Stimulated activated CD4-positive, alpha-beta T cell treated with anti-CD3 and anti-CD28 coated beads, TNF-alpha, amount 100 ng/mL, for 48 hours (primary cell): ENCODE measurements at regions not wholly inside any gene's neighbourhood (a gene's known extent, or its start where the extent isn't known, plus 50 kb on each side); places are given as distances from the start of the nearest gene placed in this dataset.

Source experiments
- DNase-seq, 3 donors: peaks; one replicate each; pipeline ENCODE4 v3.0.0-alpha.2; 2020; ENCODE audit warnings: low read depth in 3 of 3

DNA sequence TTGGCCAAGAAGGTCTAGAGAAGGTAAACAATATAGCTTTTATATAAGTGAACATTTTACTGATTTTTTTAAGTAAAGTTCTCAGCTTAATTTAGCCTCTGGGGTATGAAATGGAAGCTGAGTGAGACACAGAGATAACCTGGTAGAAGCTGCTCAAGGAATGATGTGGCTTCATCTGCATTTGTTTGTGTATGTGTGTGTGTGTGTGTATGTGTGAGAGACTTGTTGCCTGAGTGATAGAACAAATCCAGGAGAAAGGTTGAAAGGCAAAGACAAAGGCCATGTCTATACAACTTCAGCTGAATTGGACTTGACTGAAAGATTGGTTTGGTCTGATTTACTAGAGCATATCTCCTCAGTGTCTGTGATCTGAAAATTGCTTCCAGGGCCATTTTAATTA is 63.6 kb downstream of the PCDH7 start:
- DNase-seq = no peak

DNA sequence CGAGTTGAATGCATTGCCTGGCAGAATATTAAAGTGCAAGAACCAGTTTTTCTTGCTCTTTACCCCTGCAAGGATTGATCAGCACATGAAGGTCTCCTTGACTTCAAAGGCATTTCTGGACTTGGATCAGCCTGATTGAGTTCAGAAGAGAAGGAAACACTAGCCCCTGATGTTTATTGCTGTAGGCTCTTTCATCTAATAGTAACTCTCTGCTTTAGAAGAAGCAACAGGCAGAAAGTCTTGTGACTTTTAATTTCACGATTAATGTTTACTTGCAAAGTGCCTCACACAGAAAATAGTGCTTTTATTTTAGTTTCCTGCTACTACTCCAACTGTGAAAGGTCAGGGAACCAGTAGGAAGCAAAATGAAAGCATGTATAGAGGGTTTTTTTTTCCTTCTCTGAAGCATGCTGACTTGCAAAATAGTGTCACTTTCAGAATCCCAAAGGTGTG is 69.1 kb downstream of the PCDH7 start:
- no peak for DNase-seq

- no peak for DNase-seq
Measured at GRCh38 chr4:30790123-30790522, 70.0 kb downstream of the PCDH7 start.

DNA sequence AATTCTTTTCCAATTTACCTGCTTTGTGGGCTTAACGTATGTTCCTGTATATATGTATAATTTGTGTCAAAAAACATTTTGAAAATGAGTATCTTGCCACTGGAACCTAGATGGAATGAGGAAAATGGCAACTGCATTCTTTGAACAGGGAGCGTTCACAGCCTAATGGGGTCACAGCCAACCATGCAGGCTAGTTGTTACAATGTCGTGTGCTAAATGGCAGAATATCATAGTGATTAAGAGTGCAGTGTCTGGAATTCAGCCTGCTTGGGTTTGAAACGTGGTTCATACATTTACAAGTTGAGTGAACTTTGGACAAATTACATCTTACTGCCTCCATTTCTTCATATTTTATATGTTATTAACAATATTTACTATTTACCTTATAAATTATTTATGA is 70.8 kb downstream of the PCDH7 start:
- DNase-seq = no peak

- no peak for DNase-seq
Measured at GRCh38 chr4:30792601-30793000, 72.4 kb downstream of the PCDH7 start.

- no peak for DNase-seq
Measured at GRCh38 chr4:30801876-30802275, 81.7 kb downstream of the PCDH7 start.

GRCh38 chr4:30802622-30803323 is 82.6 kb downstream of the PCDH7 start:
- DNase-seq = no peak

DNA sequence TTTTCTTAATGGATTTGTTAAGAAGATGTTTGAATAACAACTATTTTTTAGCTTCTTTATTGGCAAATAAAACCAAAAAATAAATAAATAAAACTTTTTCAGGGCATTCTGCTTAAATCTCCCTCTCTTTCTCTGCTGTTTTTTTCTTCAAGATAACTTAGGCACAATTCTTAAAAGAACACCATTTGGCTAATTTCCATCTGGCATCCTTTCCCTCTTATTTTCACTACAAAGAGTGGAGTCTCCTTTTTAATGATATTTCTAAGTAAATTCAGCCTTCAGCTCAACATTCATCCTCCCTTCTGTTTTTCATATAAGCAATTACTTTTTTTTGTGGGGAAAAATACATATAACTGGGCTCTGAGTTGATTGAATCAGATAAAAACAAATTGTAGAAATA is 88.1 kb downstream of the PCDH7 start:
- DNase-seq = no peak

DNA sequence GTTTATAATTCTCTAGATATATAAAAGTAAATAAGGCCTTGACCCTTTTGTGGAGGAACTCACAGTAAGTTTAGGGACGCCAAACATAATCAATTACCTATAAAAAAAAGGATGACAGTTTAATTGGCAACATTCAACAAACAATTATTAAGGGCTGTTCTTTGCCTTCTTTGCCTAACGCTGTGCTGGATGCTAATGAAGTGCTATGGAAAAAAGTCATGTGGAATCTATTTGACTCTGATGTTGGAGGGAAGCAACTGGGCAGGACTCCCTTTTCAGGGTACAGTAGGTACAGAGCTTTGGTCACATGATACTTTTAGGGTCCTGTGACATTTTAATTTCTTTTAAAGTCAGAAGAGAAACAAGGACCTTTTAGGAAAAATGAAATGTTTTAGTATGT is 91.1 kb downstream of the PCDH7 start:
- DNase-seq = no peak

- DNase-seq = no peak
Measured at GRCh38 chr4:30815685-30816084, 95.5 kb downstream of the PCDH7 start.

- DNase-seq = no peak
Measured at GRCh38 chr4:30817447-30817846, 97.3 kb downstream of the PCDH7 start.

- no peak for DNase-seq
Measured at GRCh38 chr4:30818541-30818940, 98.4 kb downstream of the PCDH7 start.

- DNase-seq = no peak
Measured at GRCh38 chr4:30821275-30821674, 101.1 kb downstream of the PCDH7 start.

GRCh38 chr4:30821859-30822612 is 101.9 kb downstream of the PCDH7 start:
- DNase-seq = no peak

DNA sequence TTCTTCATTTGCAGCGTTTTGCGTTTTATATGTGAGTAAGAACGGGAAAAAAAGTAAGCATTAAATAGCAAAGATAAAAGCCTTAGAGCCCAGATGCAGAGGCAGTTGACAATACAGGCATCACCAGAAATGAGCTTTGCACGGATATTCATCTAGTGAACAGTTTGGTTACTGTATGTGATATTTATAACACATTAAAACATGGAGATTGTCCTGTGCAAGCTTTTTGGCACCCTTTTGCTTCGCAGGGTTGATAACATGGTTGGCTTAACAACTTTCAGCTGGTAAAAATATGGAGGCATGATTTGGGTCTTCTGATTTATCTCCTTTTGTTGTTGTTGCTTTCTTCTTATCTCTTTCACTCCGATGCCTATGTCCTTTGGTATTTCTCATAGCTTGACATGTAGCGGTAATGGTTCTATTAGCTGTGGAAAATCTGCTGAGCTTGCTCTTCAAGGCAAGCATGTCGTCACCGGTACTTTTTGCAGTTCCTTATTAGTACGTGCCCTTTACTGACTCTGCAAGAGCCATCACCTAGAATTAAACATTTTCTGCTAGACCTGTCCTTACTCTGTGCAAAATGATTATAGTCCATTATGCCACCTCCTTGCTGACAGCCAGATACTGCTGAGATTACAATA is 102.9 kb downstream of the PCDH7 start:
- no peak for DNase-seq

DNA sequence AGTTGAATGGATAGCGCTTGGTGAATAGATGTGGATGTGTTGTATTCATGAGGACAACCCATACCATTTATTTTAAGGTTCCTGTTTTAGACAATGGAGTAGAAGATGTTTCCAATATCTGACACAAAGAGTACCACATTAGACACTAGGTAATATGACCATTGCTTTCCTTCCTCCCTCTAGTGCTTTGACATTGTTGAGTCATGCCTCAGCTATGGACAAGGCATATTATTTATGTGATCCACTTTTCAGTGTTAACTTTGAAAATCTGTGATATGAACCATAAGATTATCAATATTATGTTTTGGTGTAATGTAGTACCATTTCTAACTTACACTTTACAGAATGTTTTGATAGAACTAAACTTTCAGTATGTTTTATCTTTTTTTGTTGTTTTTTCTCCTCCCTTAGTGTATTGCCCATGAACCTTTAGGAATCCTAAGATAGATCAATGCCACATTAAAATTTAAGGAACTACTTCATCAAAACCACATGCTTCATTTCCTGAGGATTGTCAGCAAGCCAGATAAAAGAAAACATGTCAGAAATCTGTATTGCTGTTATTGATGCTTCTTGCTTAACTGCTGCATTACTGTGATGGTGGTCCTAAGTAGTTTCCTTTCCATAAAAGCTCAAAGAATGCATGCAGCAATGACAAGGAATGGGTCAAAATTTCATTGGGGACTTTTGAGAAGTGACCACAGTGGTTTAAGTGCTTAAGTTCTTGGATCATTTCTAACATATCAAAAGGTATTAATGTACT is 105.0 kb downstream of the PCDH7 start:
- DNase-seq = no peak

GRCh38 chr4:30828264-30828926 is 108.2 kb downstream of the PCDH7 start:
- no peak for DNase-seq

DNA sequence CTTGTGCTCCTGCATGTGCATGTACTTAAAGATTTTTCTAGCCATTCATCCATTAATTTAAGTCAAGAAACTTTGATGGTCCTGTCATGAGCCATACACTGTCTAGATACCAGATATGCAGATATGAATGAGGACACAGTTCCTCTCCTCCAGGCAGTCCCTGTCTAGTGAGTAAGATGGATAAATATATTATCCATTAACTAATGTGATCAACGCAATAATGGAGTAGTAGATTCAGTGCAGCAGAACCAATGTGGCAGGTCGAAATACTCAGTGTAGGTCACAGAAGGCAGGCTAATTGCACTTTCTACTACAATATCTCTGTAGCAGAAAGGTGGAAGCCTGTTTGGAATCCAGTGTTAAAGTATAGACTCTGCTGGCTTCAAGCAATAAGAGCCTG is 112.5 kb downstream of the PCDH7 start:
- no peak for DNase-seq

DNA sequence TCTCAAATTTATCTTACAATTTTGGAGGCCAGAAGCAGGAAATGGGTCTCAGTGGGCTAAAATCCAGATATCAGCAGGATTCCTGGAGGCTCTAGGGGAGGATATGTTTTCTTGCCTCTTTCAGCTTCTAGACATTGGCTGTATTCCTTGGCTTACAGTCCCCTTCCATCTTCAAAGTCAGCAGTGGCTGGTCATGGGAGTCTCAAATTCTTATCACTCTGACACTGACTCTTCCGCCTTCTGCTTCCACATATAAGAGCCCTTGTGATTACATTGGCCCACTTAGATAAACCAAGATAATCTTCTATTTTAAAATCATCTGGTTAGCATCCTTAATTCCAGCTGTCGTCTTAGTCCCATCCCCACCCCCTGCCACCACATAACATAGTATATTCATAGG is 113.0 kb downstream of the PCDH7 start:
- no peak for DNase-seq

DNA sequence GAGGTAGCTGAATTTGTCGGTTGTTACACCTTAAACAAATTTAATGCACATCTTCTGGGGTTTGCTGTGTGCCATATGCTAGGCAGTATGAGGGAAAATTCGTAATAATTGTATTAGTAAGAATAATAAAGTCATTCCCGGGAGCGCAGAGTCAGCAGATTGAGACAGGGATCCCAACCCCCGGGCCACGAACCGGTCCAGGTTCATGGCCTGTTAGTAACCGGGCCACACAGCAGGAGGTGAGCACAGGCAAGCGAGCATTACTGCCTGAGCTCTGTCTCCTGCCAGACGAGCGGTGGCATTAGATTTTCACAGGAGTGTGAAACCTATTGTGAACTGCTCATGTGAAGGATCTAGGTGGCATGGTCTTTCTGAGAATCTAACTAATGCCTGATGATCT is 114.9 kb downstream of the PCDH7 start:
- no peak for DNase-seq

GRCh38 chr4:30836231-30836630 is 116.1 kb downstream of the PCDH7 start:
- DNase-seq = no peak

- DNase-seq = no peak
Measured at GRCh38 chr4:30837131-30837539, 117.0 kb downstream of the PCDH7 start.
